GM12878 (cell line): ENCODE measurements at regions not wholly inside any gene's neighbourhood (a gene's known extent, or its start where the extent isn't known, plus 50 kb on each side); places are given as distances from the start of the nearest gene placed in this dataset.
"Not testable (repeated sequence)": the region's sequence is repeated elsewhere in the genome, so short reads cannot be mapped to it uniquely, and the experiment has no call there.

Source experiments
- ATAC-seq: fragments of 200-7000 bp; cut with Tn5 transposase; 3 replicates; pipeline ENCODE4 v1.9.1; 2020; ENCODE audit warnings: mild to moderate bottlenecking, moderate library complexity
- BruUV-seq: library from RNA; stranded (reverse); fragments of 400-500 nt; replicated peaks from 2 replicates; lab custom pipeline; 2021; lab: Mats Ljungman, UMichigan
- CTCF ChIA-PET: fragments of 300-600 bp; sonication (Branson Sonifier 250); formaldehyde crosslinking; extraction: SDS; loops from one replicate; lab custom pipeline; 2021; ENCODE audit warnings: inconsistent platforms; lab: Yijun Ruan, JAX
- POLR2A ChIA-PET: fragments of 350-600 bp; formaldehyde crosslinking; extraction: SDS; loops from one replicate; lab custom pipeline; 2021; ENCODE audit warnings: inconsistent platforms; lab: Charles Lee
- RAD21 ChIA-PET: fragments of 300-600 bp; sonication (Branson Sonifier 250); formaldehyde crosslinking; loops from one replicate; lab custom pipeline; 2023; ENCODE audit warnings: antibody characterized with exemption; ENCODE audit not compliant: unreplicated experiment; lab: Charles Lee
- SMC1A ChIA-PET: fragments of 300-600 bp; sonication (Branson Sonifier 250); formaldehyde crosslinking; loops from one replicate; lab custom pipeline; 2023; ENCODE audit not compliant: unreplicated experiment, uncharacterized antibody; lab: Charles Lee
- DNase-seq: peaks from one replicate; pipeline ENCODE4 v3.0.0-alpha.2; 2011; ENCODE audit warnings: low read depth, low spot score
- FAIRE-seq: peaks from 3 replicates; lab custom pipeline; 2011; peaks lifted over from hg19 to GRCh38; lab: Jason Lieb, UNC
- H2AFZ ChIP-seq: 2 replicates; pipeline ENCODE4 v1.6.0; 2011; ENCODE audit warnings: low read depth, low read length, control low read depth; ENCODE audit not compliant: control insufficient read depth
- H3K27ac ChIP-seq: 2 replicates; pipeline ENCODE4 v1.5.1; 2011; ENCODE audit warnings: control low read depth; ENCODE audit not compliant: control insufficient read depth, insufficient read depth
- H3K27me3 ChIP-seq, 2 experiments: replicated peaks in 1 of 2; 2 replicates each; pipeline versions ENCODE4 v1.6.0 to v1.6.1; 2011; ENCODE audit warnings: low read length in 1 of 2; ENCODE audit not compliant: control insufficient read depth in 2 of 2, insufficient read depth in 2 of 2
- H3K36me3 ChIP-seq, 2 experiments: 2 replicates each; pipeline ENCODE4 v1.5.1; 2011; ENCODE audit warnings: low read length in 1 of 2; ENCODE audit not compliant: control insufficient read depth in 2 of 2, insufficient read depth in 2 of 2
- H3K4me1 ChIP-seq: 2 replicates; pipeline ENCODE4 v1.6.1; 2011; ENCODE audit warnings: mild to moderate bottlenecking, low read length, moderate library complexity, mixed read lengths; ENCODE audit not compliant: control insufficient read depth, insufficient read depth
- H3K4me2 ChIP-seq: 2 replicates; pipeline ENCODE4 v1.6.0; 2011; ENCODE audit warnings: control low read depth; ENCODE audit not compliant: control insufficient read depth, insufficient read depth
- H3K4me3 ChIP-seq: fragments of 200-600 bp; sonication (generic); 2 replicates; pipeline ENCODE4 v1.5.1; 2016
- H3K79me2 ChIP-seq: 2 replicates; pipeline ENCODE4 v1.6.0; 2011; ENCODE audit warnings: low read length; ENCODE audit not compliant: control insufficient read depth, insufficient read depth
- H3K9ac ChIP-seq: 2 replicates; pipeline ENCODE4 v1.8.0; 2011; ENCODE audit warnings: low read length, control low read depth, mixed read lengths; ENCODE audit not compliant: control insufficient read depth, insufficient read depth
- H3K9me3 ChIP-seq: replicated peaks from 3 replicates; pipeline ENCODE4 v1.5.1; 2011; ENCODE audit warnings: mild to moderate bottlenecking, low read length; ENCODE audit not compliant: control insufficient read depth, insufficient read depth
- H4K20me1 ChIP-seq: 2 replicates; pipeline ENCODE4 v1.6.0; 2011; ENCODE audit not compliant: control insufficient read depth, insufficient read depth
- WGBS: methylation state at CpG from one replicate; pipeline ENCODE4 v1.1.6; 2016; ENCODE audit warnings: low lambda C conversion rate; ENCODE audit not compliant: insufficient replicate concordance, insufficient coverage; ENCODE audit errors: missing lambda C conversion rate; 5-methylcytosine and 5-hydroxymethylcytosine counted together
- in situ Hi-C: fragments of 300-500 bp; cut with MboI; formaldehyde crosslinking; loops from 9 replicates; pipeline ENCODE4 v1.14.3; 2018; ENCODE audit warnings: mixed read lengths
- intact Hi-C: fragments of 100-400 bp; cut with micrococcal nuclease; formaldehyde crosslinking; loops from one replicate; pipeline ENCODE4 v1.14.2; 2022; ENCODE audit not compliant: unreplicated experiment

DNA sequence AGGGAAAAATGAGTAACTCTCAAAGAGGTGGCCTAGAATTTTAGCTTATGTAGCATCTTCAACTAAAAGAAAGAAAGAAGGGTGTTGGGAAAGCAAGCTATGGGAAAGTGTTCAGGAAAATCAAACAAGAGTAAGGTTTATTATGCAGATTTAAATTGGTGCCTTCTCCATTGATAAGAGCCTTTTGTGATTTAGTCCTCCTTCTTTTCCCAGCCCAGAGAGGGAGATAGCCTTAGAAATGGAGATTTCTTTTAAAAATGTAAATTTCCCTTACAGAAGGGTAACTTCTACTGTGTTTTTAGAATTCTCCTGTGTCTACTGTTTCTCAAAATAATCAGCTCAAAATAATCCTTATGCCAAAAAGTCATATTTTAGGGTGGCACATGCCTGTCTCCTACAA lies 104.5 kb downstream of the FAM72B start:
- H3K4me1 ChIP-seq, H3K79me2 ChIP-seq, RAD21 ChIA-PET, intact Hi-C loops, in situ Hi-C loops, BruUV-seq, H3K9me3 ChIP-seq, H3K4me3 ChIP-seq, FAIRE-seq, H3K9ac ChIP-seq, H3K36me3 ChIP-seq, DNase-seq, H3K27me3 ChIP-seq, ATAC-seq, CTCF ChIA-PET, H4K20me1 ChIP-seq, H2AFZ ChIP-seq, H3K27ac ChIP-seq, POLR2A ChIA-PET, SMC1A ChIA-PET, H3K4me2 ChIP-seq: not testable (repeated sequence)

DNA sequence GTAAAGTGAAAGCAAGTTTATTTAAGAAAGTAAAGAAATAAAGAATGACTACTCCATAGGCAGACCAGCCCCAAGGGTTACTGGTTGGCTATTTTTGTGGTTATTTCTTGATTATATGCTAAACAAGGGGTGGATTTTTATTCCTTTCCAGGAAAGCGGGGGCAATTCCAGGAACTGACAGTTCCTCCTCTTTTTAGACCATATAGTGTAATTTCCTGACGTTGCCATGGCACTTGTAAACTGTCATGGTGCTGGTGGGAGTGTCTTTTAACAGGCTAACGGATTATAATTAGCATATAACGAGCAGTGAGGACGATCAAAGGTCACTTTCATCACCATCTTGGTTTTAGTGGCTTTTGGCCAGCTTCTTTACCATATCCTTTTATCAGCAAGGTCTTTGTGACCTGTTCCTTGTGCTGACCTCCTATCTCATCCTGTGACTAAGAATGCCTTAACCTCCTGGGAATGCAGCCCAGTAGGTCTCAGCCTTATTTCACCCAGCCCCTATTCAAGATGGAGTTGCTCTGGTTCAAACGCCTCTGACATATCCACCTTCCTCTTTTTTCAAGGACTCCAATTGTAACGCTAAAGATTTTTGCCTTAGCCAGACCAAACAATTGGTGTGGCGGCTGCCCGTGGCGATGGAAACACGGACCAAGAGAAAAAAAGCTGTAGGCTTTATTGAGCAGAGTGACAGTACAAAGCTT lies 103.8 kb downstream of the FAM72B start:
- in situ Hi-C loops, H4K20me1 ChIP-seq, H3K4me3 ChIP-seq, H3K36me3 ChIP-seq, H2AFZ ChIP-seq, CTCF ChIA-PET, DNase-seq, H3K27ac ChIP-seq, ATAC-seq, FAIRE-seq, intact Hi-C loops, H3K4me2 ChIP-seq, POLR2A ChIA-PET, H3K4me1 ChIP-seq, RAD21 ChIA-PET, H3K27me3 ChIP-seq, BruUV-seq, H3K9ac ChIP-seq, H3K79me2 ChIP-seq, SMC1A ChIA-PET, H3K9me3 ChIP-seq: not testable (repeated sequence)
- WGBS, result 21% methylated on average over 11 of the region's 11 CpGs

DNA sequence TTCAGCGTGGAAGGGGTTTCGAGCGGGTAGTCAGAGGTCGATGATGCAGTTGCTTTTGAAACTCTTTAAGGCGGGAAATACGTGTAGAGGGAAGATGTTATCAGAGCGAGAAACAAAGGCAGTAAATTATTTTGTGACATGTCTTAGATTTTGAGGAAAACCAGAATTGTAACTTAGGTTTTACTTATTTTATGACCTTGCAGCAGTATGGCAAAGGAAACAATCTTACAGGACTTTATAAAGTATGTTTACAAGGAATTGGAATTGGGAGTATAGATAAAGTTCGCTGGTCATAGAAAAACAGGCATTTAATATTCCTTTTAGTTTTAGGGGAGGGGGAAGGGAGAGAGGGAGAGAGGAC lies 103.3 kb downstream of the FAM72B start:
- WGBS, result 13% methylated on average over 6 of the region's 8 CpGs
- H3K79me2 ChIP-seq, DNase-seq, H3K4me3 ChIP-seq, H3K27ac ChIP-seq, H3K27me3 ChIP-seq, SMC1A ChIA-PET, H2AFZ ChIP-seq, intact Hi-C loops, ATAC-seq, in situ Hi-C loops, FAIRE-seq, BruUV-seq, H3K9ac ChIP-seq, H4K20me1 ChIP-seq, POLR2A ChIA-PET, H3K4me2 ChIP-seq, H3K4me1 ChIP-seq, H3K9me3 ChIP-seq, H3K36me3 ChIP-seq, RAD21 ChIA-PET, CTCF ChIA-PET: not testable (repeated sequence)

DNA sequence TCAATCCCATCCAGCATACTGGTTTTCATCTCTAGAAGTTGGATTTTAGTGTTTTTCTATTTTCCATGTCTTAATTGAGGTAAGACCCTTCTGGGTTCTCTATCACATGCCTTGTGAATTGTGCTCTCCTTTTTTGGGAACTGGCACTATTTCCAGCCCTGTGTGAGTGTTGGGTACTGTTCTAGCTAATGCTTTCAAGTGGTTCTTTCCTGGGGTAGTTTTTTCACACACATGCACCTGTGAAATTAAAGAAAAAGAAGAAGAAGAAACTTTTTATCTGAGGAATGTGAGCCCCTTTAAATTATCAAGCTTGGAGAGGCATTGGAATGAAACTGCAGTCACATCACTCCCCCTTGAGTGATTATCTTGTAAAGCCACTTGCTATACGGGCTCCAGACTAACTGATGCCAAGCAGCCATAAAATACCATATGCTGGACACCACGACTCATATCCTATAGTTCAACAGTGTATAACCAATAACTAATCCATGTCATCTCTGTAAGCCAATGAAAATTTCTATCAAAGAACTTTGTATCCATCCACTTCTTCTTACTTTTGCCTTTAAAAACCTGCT lies 102.4 kb downstream of the FAM72B start:
- SMC1A ChIA-PET, H3K27me3 ChIP-seq, DNase-seq, CTCF ChIA-PET, H3K79me2 ChIP-seq, H3K27ac ChIP-seq, FAIRE-seq, H3K36me3 ChIP-seq, intact Hi-C loops, H3K9me3 ChIP-seq, RAD21 ChIA-PET, BruUV-seq, H4K20me1 ChIP-seq, H3K4me2 ChIP-seq, H3K4me1 ChIP-seq, ATAC-seq, in situ Hi-C loops, H3K4me3 ChIP-seq, H2AFZ ChIP-seq, H3K9ac ChIP-seq, POLR2A ChIA-PET: not testable (repeated sequence)
- WGBS, result 0% methylated on average over 1 of the region's 2 CpGs
